ENCODE measurements at regions not wholly inside any gene's neighbourhood (a gene's known extent, or its start where the extent isn't known, plus 50 kb on each side); places are given as distances from the start of the nearest gene placed in this dataset.

DNA sequence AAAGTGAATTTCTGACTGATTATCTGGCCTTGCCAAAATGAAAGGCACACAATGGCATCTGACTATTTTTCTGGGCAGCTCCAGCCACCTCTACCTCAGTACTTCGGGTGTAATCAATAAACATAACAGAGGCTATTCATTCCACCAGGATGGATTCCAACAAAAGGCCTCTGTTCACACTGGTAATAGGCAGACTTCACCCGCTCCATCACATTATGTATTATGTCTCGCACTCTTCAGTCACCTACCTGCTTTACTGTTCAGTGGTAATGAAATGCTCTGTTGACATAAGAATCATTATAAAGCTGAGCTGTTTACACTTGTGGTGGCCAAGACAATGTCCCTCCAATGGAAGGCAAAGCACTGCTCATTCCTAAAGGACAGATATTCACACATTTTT is 1333.7 kb upstream of the WWC1 start:
- H3K36me3 Mint-ChIP-seq: no peaks in the 10 kb centered on the region
- Histone ChIP-seq H3K36me3 (replicated peaks in 1 of 2; ENCODE audit: control insufficient read depth in 1 of 2, insufficient read depth in 2 of 2, low read length in 2 of 2) (no peaks in the 10 kb centered on the region), H3K9me3 (replicated peaks in 1 of 2; ENCODE audit: control insufficient read depth in 1 of 2, insufficient read depth in 1 of 2, low read length in 2 of 2) (no peaks in the 10 kb centered on the region), H3K4me1 (ENCODE audit: control insufficient read depth in 1 of 2, insufficient read depth in 2 of 2, low read length in 2 of 2) (no peaks in the 10 kb centered on the region), H4K20me1 (ENCODE audit: insufficient read depth, low read length) (no peaks in the 10 kb centered on the region), H2AFZ (ENCODE audit: insufficient read depth, low read depth, low read length, poor library complexity, severe bottlenecking) (no peak overlapping the region), H3K4me3 (replicated peaks in 1 of 3; ENCODE audit: low read depth in 2 of 3, low read length in 3 of 3) (no peak overlapping the region), H3K4me2 (replicated peaks; ENCODE audit: extremely low read depth, low read length, poor library complexity, severe bottlenecking) (no peak overlapping the region), H3K27me3 (ENCODE audit: control insufficient read depth in 2 of 2, insufficient read depth in 2 of 2, low read length in 2 of 2) (no peaks in the 10 kb centered on the region), H3K9ac (ENCODE audit: insufficient read depth, low read length, poor library complexity, severe bottlenecking) (no peak overlapping the region), H3K79me2 (ENCODE audit: insufficient read depth, low read length) (no peaks in the 10 kb centered on the region), H3K27ac (ENCODE audit: low read depth in 1 of 2, low read length in 2 of 2) (no peak overlapping the region)
- intact Hi-C loops (cut with micrococcal nuclease): no loop called here
- no peak for DNase-seq
- TF ChIP-seq, protein P1, sequence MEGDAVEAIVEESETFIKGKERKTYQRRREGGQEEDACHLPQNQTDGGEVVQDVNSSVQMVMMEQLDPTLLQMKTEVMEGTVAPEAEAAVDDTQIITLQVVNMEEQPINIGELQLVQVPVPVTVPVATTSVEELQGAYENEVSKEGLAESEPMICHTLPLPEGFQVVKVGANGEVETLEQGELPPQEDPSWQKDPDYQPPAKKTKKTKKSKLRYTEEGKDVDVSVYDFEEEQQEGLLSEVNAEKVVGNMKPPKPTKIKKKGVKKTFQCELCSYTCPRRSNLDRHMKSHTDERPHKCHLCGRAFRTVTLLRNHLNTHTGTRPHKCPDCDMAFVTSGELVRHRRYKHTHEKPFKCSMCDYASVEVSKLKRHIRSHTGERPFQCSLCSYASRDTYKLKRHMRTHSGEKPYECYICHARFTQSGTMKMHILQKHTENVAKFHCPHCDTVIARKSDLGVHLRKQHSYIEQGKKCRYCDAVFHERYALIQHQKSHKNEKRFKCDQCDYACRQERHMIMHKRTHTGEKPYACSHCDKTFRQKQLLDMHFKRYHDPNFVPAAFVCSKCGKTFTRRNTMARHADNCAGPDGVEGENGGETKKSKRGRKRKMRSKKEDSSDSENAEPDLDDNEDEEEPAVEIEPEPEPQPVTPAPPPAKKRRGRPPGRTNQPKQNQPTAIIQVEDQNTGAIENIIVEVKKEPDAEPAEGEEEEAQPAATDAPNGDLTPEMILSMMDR (IDR thresholded peaks at IDR 0.05): no peak
- no peaks in the 10 kb centered on the region for H3K4me1 Mint-ChIP-seq
- H3K4me3 Mint-ChIP-seq: no peak overlapping the region
- H3K9me3 Mint-ChIP-seq: peaks cover 0 to 4% (median 0%) of the 10 kb centered on the region in 7 donors
- 83% methylated on average over 1 of the region's 3 CpGs for WGBS (ENCODE audit: insufficient coverage)
- H3K27ac Mint-ChIP-seq: peak overlapping the region in 1 of 7 donors; percentile 51
- peaks cover 0 to 4% (median 0%) of the 10 kb centered on the region in 3 donors for H3K27me3 Mint-ChIP-seq (ENCODE audit: low read depth in 3 of 3)

- H3K9me3 ChIP-seq (replicated peaks in 1 of 2; ENCODE audit: control insufficient read depth in 1 of 2, insufficient read depth in 1 of 2, low read length in 2 of 2): no peaks in the 10 kb centered on the region
- no peaks in the 10 kb centered on the region for H3K4me1 ChIP-seq (ENCODE audit: control insufficient read depth in 1 of 2, insufficient read depth in 2 of 2, low read length in 2 of 2)
- TF ChIP-seq, protein P1 (IDR thresholded peaks at IDR 0.05): no peak
- no peak overlapping the region for H3K27ac ChIP-seq (ENCODE audit: low read depth in 1 of 2, low read length in 2 of 2)
- DNase-seq: no peak
- no peaks in the 10 kb centered on the region for H3K36me3 ChIP-seq (replicated peaks in 1 of 2; ENCODE audit: control insufficient read depth in 1 of 2, insufficient read depth in 2 of 2, low read length in 2 of 2)
- H2AFZ ChIP-seq (ENCODE audit: insufficient read depth, low read depth, low read length, poor library complexity, severe bottlenecking): no peak overlapping the region
- Mint-ChIP-seq H3K36me3 (no peaks in the 10 kb centered on the region), H3K9me3 (peaks cover 0 to 4% (median 0%) of the 10 kb centered on the region in 7 donors), H3K4me1 (no peaks in the 10 kb centered on the region), H3K4me3 (no peak overlapping the region), H3K27ac (no peak overlapping the region), H3K27me3 (ENCODE audit: low read depth in 3 of 3) (peaks cover 0 to 2% (median 0%) of the 10 kb centered on the region in 3 donors)
- no peaks in the 10 kb centered on the region for H4K20me1 ChIP-seq (ENCODE audit: insufficient read depth, low read length)
- H3K4me3 ChIP-seq (replicated peaks in 1 of 3; ENCODE audit: low read depth in 2 of 3, low read length in 3 of 3): no peak overlapping the region
- no peak overlapping the region for H3K9ac ChIP-seq (ENCODE audit: insufficient read depth, low read length, poor library complexity, severe bottlenecking)
- no peaks in the 10 kb centered on the region for H3K27me3 ChIP-seq (ENCODE audit: control insufficient read depth in 2 of 2, insufficient read depth in 2 of 2, low read length in 2 of 2)
- no peaks in the 10 kb centered on the region for H3K79me2 ChIP-seq (ENCODE audit: insufficient read depth, low read length)
- intact Hi-C loops (cut with micrococcal nuclease): no loop called here
- no peak overlapping the region for H3K4me2 ChIP-seq (replicated peaks; ENCODE audit: extremely low read depth, low read length, poor library complexity, severe bottlenecking)
- WGBS (ENCODE audit: insufficient coverage): no CpG with 5 or more reads among the region's 1 CpG
Measured at GRCh38 chr5:166959766-166960165, 1331.7 kb upstream of the WWC1 start.

Data from CD14-positive monocyte (primary cell).